GM12875 (cell line): ENCODE measurements at regions not wholly inside any gene's neighbourhood (a gene's known extent, or its start where the extent isn't known, plus 50 kb on each side); places are given as distances from the start of the nearest gene placed in this dataset.
"Not testable (repeated sequence)": the region's sequence is repeated elsewhere in the genome, so short reads cannot be mapped to it uniquely, and the experiment has no call there.

Source experiments
- H3K4me3 ChIP-seq: one replicate; pipeline ENCODE4 v1.5.1; 2011; ENCODE audit warnings: low read depth, low read length, control low read depth
- TF ChIP-seq, protein P1 (sequence below): IDR thresholded peaks from 2 replicates; pipeline ENCODE4 v1.5.1; 2011; ENCODE audit warnings: low read depth, mild to moderate bottlenecking, control low read depth, inconsistent platforms, low read length, moderate library complexity, borderline replicate concordance; ENCODE audit not compliant: insufficient read depth

DNA sequence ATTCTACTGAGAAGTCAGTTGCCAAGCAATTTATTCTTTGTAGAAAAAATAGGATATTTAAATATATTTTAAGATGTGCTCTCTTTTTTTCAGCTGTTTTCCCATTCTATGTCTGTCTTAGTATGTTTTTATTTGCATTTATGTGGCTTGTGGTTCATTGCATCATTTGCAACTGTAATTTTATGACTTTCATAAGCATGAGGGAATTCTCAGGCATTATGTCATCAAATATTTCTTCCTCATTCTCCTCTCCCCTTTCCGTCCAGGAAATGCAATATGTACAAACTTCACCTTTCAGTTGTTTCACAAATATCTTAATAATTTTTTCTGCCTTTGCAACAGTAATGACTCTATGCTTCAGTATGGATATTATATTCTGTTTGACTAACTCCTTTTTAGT, 560.2 kb upstream of the LRATD1 start:
- TF ChIP-seq, protein P1, sequence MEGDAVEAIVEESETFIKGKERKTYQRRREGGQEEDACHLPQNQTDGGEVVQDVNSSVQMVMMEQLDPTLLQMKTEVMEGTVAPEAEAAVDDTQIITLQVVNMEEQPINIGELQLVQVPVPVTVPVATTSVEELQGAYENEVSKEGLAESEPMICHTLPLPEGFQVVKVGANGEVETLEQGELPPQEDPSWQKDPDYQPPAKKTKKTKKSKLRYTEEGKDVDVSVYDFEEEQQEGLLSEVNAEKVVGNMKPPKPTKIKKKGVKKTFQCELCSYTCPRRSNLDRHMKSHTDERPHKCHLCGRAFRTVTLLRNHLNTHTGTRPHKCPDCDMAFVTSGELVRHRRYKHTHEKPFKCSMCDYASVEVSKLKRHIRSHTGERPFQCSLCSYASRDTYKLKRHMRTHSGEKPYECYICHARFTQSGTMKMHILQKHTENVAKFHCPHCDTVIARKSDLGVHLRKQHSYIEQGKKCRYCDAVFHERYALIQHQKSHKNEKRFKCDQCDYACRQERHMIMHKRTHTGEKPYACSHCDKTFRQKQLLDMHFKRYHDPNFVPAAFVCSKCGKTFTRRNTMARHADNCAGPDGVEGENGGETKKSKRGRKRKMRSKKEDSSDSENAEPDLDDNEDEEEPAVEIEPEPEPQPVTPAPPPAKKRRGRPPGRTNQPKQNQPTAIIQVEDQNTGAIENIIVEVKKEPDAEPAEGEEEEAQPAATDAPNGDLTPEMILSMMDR = no peak
- H3K4me3 ChIP-seq = no peak overlapping the region

DNA sequence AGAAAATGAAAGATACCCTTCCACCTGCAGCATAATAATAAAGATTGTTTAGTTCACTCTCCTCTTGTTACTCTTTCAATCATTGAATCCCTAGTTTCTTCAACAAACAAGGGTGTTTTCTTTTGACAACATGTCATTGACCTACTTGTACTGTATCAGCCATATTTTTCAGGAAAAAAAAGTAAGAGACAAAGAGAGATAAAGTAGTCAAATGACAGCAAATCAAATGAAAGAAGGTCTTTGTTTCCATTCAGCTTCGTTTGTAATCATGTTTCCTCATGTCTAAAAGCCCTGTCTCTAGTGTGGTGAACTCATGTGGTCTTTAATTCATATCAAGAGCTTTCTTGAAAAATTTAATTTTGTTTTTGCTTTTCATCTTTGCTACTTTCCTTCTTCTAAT, 557.8 kb upstream of the LRATD1 start:
- TF ChIP-seq, protein P1 = no peak
- no peak overlapping the region for H3K4me3 ChIP-seq

DNA sequence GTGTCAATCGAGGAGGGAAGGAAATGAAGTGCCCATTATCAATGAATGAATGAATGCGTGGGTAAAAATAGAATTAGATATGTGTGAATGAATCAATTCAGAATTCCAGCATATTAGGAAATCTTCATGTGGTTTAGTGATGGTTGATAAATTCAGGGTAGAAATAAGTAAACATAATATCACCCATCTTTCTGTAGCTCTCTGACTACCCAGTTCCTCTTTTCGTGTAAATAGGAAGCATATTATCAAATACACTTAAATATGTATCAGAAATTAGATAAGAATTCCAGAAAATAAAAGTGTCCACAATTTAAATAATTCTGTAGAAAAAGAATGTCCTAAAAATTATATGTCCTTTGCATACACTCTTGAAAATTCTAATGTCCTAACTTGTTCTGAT, 552.9 kb upstream of the LRATD1 start:
- H3K4me3 ChIP-seq = no peak overlapping the region
- TF ChIP-seq, protein P1 = no peak

DNA sequence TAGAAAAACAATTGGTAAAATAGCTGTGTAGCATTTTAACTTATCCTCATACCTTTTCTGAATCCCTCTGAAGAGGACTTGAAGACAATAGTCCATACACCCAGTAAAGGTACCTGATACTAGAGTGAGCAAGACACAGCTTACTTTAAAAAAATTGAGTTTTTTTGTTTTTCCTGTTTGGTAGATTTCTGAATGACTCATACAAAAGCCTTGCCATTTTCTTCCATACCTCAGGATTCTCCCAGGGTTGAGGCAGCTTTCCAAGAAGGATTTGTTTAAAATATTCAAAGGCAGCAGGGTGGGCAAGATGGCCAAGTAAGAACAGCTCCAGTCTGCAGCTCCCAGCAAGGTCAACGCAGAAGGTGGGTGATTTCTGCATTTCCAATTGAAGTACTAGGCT, 551.0 kb upstream of the LRATD1 start:
- H3K4me3 ChIP-seq = no peak overlapping the region
- TF ChIP-seq, protein P1 = no peak

DNA sequence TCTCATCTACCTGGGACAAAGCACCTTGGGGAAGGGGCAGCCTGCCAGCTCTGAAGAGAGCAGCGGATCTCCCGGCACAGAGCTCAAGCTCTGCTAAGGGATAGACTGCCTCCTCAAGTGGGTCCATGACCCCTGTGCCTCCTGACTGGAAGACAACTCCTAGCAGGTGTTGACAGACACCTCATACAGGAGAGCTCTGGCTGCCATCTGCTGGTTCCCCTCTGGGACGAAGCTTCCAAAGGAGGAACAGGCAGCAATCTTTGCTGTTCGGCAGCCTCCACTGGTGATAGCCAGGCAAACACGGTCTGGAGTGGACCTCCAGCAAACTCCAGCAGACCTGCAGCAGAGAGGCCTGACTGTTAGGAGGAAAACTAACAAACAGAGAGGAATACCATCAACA, 549.9 kb upstream of the LRATD1 start:
- TF ChIP-seq, protein P1 = no peak

DNA sequence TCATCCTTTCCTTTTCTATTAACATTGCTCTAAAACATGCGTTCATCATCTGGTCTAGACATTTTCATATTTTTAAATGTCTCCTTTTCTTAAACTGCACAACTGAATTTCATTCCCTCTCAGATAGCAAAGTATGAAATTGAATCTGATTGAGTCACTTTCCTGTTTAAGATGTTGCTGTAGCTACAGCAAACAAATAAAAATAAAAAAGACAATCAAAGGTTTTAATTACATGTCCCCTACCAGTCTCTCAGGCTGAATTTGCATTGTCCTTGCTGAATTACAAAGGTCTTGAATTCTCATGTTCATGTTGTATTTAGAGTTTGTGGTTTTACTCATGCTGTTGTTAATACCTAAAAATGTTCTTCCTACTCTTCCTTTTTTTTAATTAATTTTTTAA, 537.9 kb upstream of the LRATD1 start:
- no peak overlapping the region for H3K4me3 ChIP-seq
- TF ChIP-seq, protein P1 = no peak

More for the DNA sequence above, 549.9 kb upstream of the LRATD1 start:
- no peak overlapping the region for H3K4me3 ChIP-seq

DNA sequence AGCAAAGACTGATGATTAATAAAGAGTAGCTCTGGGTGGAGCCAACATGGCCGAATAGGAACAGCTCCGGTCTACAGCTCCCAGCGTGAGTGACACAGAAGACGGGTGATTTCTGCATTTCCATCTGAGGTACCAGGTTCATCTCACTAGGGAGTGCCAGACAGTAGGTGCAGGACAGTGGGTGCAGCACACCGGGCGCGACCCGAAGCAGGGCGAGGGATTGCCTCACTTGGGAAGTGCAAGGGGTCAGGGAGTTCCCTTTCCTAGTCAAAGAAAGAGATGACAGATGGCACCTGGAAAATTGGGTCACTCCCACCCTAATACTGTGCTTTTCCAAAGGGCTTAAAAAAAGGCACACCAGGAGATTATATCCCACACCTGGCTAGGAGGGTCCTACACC, 533.4 kb upstream of the LRATD1 start:
- H3K4me3 ChIP-seq = not testable (repeated sequence)

DNA sequence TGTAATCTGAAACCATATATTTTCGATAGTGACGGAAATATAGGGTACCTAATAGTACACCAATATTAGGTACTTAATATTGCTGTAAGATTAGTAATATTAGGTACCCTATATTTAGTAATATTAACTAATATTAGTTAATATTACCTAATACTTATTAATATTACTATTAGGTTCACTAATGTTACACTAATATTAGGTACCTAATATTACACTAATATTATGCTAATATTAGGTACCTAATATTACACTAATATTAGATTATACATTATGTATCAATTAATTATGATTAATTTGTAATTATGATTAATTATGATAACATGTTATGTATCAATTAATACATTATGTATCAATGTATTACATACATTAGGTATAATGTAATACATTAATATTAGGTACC, 518.2 kb upstream of the LRATD1 start:
- H3K4me3 ChIP-seq = no peak overlapping the region
- TF ChIP-seq, protein P1 = no peak
